ENCODE measurements at regions not wholly inside any gene's neighbourhood (a gene's known extent, or its start where the extent isn't known, plus 50 kb on each side); places are given as distances from the start of the nearest gene placed in this dataset.

- TF ChIP-seq ZNF792 (tag by site-specific recombination; IDR thresholded peaks at IDR 0.05) (no peak), FEZF1 (tag by site-specific recombination; IDR thresholded peaks at IDR 0.05) (no peak), ZNF600 (tag by site-specific recombination; IDR thresholded peaks at IDR 0.05) (no peak), ZNF677 (tag by site-specific recombination; IDR thresholded peaks at IDR 0.05) (no peak), ZNF221 (tag by site-specific recombination; IDR thresholded peaks at IDR 0.05; ENCODE audit: borderline replicate concordance) (no peak), ZNF521 (tag by site-specific recombination; IDR thresholded peaks at IDR 0.05) (no peak), ZNF510 (tag by site-specific recombination; IDR thresholded peaks at IDR 0.05; ENCODE audit: insufficient replicate concordance) (no peak), ZNF555 (tag by site-specific recombination; conservative IDR thresholded peaks at IDR 0.05) (no peak), ZNF518A (tag by site-specific recombination; conservative IDR thresholded peaks at IDR 0.05; ENCODE audit: low read depth) (no peak), KLF1 (tag by site-specific recombination; IDR thresholded peaks at IDR 0.05) (no peak), ZNF777 (tag by site-specific recombination; IDR thresholded peaks at IDR 0.05; ENCODE audit: borderline replicate concordance) (no peak), PRDM2 (tag by site-specific recombination; IDR thresholded peaks at IDR 0.05; ENCODE audit: borderline replicate concordance) (no peak), ZNF530 (tag by site-specific recombination; IDR thresholded peaks at IDR 0.05; ENCODE audit: low read depth) (no peak), ZNF350 (tag by site-specific recombination; IDR thresholded peaks at IDR 0.05) (no peak)
- Histone ChIP-seq H3K4me1 (ENCODE audit: control insufficient read depth, insufficient read depth, low read length) (no peaks in the 10 kb centered on the region), H3K4me3 (ENCODE audit: low read depth, low read length) (no peak overlapping the region), H3K36me3 (ENCODE audit: control insufficient read depth in 2 of 2, insufficient read depth in 1 of 2, low read length in 2 of 2) (no peaks in the 10 kb centered on the region), H3K9me3 (ENCODE audit: control insufficient read depth, insufficient read depth, low read depth, low read length) (no peaks in the 10 kb centered on the region), H3K27ac (ENCODE audit: extremely low read depth, low read depth, low read length) (no peak overlapping the region)
- ChIA-PET POLR2A (no interaction called here), CTCF (no interaction called here)
Observed at GRCh38 chr20:6925744-6926278, 158.3 kb downstream of the BMP2 start.

GRCh38 chr20:6940048-6940447, 172.6 kb downstream of the BMP2 start:
- Histone ChIP-seq H3K9me3 (ENCODE audit: control insufficient read depth, insufficient read depth, low read depth, low read length) (no peaks in the 10 kb centered on the region), H3K4me1 (ENCODE audit: control insufficient read depth, insufficient read depth, low read length) (no peaks in the 10 kb centered on the region), H3K4me3 (ENCODE audit: low read depth, low read length) (no peak overlapping the region), H3K27ac (ENCODE audit: extremely low read depth, low read depth, low read length) (no peak overlapping the region), H3K36me3 (ENCODE audit: control insufficient read depth in 2 of 2, insufficient read depth in 1 of 2, low read length in 2 of 2) (no peaks in the 10 kb centered on the region)
- CTCF ChIA-PET = interaction anchor here (0.6 to 3.0 kb wide), 11 partner anchors 9 to 1101 kb away, joined by 3 to 11 read pairs (median 3); no protein-coding TSS in a partner anchor
- POLR2A ChIA-PET = no interaction called here
- TF ChIP-seq ZNF707 (tag by site-specific recombination; IDR thresholded peaks at IDR 0.05) (no peak), ZIC2 (tag by site-specific recombination; IDR thresholded peaks at IDR 0.05) (no peak), ZNF324 (tag by site-specific recombination; IDR thresholded peaks at IDR 0.05) (no peak), ZNF311 (tag by site-specific recombination; IDR thresholded peaks at IDR 0.05; ENCODE audit: borderline replicate concordance) (no peak), ZNF670 (tag by site-specific recombination; IDR thresholded peaks at IDR 0.05; ENCODE audit: low read depth) (no peak), ZNF518A (tag by site-specific recombination; conservative IDR thresholded peaks at IDR 0.05; ENCODE audit: low read depth) (no peak), KLF16 (tag by site-specific recombination; IDR thresholded peaks at IDR 0.05) (no peak)
